ENCODE measurements at regions not wholly inside any gene's neighbourhood (a gene's known extent, or its start where the extent isn't known, plus 50 kb on each side); places are given as distances from the start of the nearest gene placed in this dataset.

DNA sequence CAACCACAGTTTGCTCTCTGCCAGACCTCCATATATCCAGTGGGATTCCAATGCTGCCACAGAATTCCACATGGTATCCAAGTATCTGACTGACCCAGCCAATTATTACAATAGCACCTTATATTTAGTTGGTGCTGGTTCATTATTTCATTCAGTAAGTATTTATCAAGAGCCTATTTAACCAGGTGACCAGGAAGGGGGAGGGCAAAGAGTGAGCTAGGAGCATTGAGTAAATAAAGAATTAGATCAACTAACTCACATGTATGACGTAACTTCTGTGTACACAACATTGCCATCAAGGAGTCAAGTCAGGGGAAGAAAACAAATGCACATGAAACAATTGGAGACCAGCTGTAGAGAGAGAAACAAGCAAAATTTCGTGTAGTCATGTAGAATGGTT, 207.1 kb upstream of the PAPPA start (continued):
- TF ChIP-seq, protein P1, sequence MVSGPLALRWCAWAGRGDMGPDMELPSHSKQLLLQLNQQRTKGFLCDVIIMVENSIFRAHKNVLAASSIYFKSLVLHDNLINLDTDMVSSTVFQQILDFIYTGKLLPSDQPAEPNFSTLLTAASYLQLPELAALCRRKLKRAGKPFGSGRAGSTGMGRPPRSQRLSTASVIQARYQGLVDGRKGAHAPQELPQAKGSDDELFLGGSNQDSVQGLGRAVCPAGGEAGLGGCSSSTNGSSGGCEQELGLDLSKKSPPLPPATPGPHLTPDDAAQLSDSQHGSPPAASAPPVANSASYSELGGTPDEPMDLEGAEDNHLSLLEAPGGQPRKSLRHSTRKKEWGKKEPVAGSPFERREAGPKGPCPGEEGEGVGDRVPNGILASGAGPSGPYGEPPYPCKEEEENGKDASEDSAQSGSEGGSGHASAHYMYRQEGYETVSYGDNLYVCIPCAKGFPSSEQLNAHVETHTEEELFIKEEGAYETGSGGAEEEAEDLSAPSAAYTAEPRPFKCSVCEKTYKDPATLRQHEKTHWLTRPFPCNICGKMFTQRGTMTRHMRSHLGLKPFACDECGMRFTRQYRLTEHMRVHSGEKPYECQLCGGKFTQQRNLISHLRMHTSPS (CRISPR knock-in tag; IDR thresholded peaks at IDR 0.05; ENCODE audit: low read depth): no peak
- peak; percentile 58; the same call in 1 of the 2 replicates for TF ChIP-seq IRF2 (CRISPR knock-in tag; IDR thresholded peaks at IDR 0.05)
- TF ChIP-seq, protein P2, sequence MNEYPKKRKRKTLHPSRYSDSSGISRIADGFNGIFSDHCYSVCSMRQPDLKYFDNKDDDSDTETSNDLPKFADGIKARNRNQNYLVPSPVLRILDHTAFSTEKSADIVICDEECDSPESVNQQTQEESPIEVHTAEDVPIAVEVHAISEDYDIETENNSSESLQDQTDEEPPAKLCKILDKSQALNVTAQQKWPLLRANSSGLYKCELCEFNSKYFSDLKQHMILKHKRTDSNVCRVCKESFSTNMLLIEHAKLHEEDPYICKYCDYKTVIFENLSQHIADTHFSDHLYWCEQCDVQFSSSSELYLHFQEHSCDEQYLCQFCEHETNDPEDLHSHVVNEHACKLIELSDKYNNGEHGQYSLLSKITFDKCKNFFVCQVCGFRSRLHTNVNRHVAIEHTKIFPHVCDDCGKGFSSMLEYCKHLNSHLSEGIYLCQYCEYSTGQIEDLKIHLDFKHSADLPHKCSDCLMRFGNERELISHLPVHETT (CRISPR knock-in tag; conservative IDR thresholded peaks at IDR 0.05): no peak
- TF ChIP-seq, protein P3, sequence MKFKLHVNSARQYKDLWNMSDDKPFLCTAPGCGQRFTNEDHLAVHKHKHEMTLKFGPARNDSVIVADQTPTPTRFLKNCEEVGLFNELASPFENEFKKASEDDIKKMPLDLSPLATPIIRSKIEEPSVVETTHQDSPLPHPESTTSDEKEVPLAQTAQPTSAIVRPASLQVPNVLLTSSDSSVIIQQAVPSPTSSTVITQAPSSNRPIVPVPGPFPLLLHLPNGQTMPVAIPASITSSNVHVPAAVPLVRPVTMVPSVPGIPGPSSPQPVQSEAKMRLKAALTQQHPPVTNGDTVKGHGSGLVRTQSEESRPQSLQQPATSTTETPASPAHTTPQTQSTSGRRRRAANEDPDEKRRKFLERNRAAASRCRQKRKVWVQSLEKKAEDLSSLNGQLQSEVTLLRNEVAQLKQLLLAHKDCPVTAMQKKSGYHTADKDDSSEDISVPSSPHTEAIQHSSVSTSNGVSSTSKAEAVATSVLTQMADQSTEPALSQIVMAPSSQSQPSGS (CRISPR knock-in tag; IDR thresholded peaks at IDR 0.05): peak; percentile 72; the same call in 1 of the 2 replicates
- no peak for TF ChIP-seq TSC22D2 (CRISPR knock-in tag; IDR thresholded peaks at IDR 0.05; ENCODE audit: borderline replicate concordance)
- 0 out of 2 replicates have a peak, but pooled peaks have one; percentile 49 for TF ChIP-seq ZNF614 (CRISPR knock-in tag; IDR thresholded peaks at IDR 0.05; ENCODE audit: borderline replicate concordance)
- TF ChIP-seq IKZF4 (CRISPR knock-in tag; IDR thresholded peaks at IDR 0.05; ENCODE audit: borderline replicate concordance, low read depth, not compliant biosample characterization): no peak
- no peak for TF ChIP-seq ZNF34 (CRISPR knock-in tag; IDR thresholded peaks at IDR 0.05; ENCODE audit: borderline replicate concordance)
- TF ChIP-seq RCOR2 (CRISPR knock-in tag; IDR thresholded peaks at IDR 0.05): peak; percentile 69
- peak; percentile 85 for TF ChIP-seq RXRB (CRISPR knock-in tag; IDR thresholded peaks at IDR 0.05; ENCODE audit: borderline replicate concordance)
- TF ChIP-seq, protein P4, sequence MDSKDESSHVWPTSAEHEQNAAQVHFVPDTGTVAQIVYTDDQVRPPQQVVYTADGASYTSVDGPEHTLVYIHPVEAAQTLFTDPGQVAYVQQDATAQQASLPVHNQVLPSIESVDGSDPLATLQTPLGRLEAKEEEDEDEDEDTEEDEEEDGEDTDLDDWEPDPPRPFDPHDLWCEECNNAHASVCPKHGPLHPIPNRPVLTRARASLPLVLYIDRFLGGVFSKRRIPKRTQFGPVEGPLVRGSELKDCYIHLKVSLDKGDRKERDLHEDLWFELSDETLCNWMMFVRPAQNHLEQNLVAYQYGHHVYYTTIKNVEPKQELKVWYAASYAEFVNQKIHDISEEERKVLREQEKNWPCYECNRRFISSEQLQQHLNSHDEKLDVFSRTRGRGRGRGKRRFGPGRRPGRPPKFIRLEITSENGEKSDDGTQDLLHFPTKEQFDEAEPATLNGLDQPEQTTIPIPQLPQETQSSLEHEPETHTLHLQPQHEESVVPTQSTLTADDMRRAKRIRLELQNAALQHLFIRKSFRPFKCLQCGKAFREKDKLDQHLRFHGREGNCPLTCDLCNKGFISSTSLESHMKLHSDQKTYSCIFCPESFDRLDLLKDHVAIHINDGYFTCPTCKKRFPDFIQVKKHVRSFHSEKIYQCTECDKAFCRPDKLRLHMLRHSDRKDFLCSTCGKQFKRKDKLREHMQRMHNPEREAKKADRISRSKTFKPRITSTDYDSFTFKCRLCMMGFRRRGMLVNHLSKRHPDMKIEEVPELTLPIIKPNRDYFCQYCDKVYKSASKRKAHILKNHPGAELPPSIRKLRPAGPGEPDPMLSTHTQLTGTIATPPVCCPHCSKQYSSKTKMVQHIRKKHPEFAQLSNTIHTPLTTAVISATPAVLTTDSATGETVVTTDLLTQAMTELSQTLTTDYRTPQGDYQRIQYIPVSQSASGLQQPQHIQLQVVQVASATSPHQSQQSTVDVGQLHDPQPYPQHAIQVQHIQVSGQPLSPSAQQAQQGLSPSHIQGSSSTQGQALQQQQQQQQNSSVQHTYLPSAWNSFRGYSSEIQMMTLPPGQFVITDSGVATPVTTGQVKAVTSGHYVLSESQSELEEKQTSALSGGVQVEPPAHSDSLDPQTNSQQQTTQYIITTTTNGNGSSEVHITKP (CRISPR knock-in tag; IDR thresholded peaks at IDR 0.05; ENCODE audit: low read depth): peak; percentile 33; the same call in 1 of the 2 replicates
- 0 out of 2 replicates have a peak, but pooled peaks have one; percentile 25 for TF ChIP-seq ZNF335 (CRISPR knock-in tag; IDR thresholded peaks at IDR 0.05)
- TF ChIP-seq, protein P5, sequence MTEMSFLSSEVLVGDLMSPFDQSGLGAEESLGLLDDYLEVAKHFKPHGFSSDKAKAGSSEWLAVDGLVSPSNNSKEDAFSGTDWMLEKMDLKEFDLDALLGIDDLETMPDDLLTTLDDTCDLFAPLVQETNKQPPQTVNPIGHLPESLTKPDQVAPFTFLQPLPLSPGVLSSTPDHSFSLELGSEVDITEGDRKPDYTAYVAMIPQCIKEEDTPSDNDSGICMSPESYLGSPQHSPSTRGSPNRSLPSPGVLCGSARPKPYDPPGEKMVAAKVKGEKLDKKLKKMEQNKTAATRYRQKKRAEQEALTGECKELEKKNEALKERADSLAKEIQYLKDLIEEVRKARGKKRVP (CRISPR knock-in tag; IDR thresholded peaks at IDR 0.05): peak in 1 of 2 experiments; percentile 84; a peak in 2 of 4 replicates
- peak; percentile 39; the same call in 1 of the 2 replicates for TF ChIP-seq ZNF331 (CRISPR knock-in tag; IDR thresholded peaks at IDR 0.05)
- peak; percentile 62 for TF ChIP-seq SAP130 (CRISPR knock-in tag; IDR thresholded peaks at IDR 0.05; ENCODE audit: low read depth)
